ENCODE measurements at regions not wholly inside any gene's neighbourhood (a gene's known extent, or its start where the extent isn't known, plus 50 kb on each side); places are given as distances from the start of the nearest gene placed in this dataset.

DNA sequence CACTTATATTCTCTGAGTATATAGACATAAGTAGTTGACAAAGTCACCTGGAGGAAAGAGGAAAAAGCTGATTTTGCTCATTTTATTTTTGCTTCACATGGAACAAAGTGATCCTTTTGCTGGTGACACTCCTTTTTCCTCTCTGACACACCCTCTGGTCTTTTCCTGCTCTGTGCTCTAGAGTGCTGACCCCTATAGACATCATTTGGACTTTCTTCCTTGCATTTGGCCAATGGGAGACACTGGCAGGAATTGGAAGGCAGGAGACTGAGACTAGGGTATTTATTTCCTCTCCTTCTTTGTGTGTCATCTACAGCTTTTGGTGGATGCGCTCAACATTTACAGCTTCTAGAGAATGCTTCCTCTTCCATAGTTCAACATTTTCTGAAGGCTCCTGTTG, 1078.1 kb downstream of the SORCS1 start:
- no peak for DNase-seq
- Histone ChIP-seq H3K4me1 (replicated peaks in 1 of 2) (no peaks in the 10 kb centered on the region), H3K9me3 (replicated peaks in 1 of 3) (no peaks in the 10 kb centered on the region), H3K27me3 (no peaks in the 10 kb centered on the region), H3K36me3 (replicated peaks in 1 of 2) (no peaks in the 10 kb centered on the region), H3K27ac (no peak overlapping the region), H3K4me3 (no peak overlapping the region)
- TF ChIP-seq, protein P1, sequence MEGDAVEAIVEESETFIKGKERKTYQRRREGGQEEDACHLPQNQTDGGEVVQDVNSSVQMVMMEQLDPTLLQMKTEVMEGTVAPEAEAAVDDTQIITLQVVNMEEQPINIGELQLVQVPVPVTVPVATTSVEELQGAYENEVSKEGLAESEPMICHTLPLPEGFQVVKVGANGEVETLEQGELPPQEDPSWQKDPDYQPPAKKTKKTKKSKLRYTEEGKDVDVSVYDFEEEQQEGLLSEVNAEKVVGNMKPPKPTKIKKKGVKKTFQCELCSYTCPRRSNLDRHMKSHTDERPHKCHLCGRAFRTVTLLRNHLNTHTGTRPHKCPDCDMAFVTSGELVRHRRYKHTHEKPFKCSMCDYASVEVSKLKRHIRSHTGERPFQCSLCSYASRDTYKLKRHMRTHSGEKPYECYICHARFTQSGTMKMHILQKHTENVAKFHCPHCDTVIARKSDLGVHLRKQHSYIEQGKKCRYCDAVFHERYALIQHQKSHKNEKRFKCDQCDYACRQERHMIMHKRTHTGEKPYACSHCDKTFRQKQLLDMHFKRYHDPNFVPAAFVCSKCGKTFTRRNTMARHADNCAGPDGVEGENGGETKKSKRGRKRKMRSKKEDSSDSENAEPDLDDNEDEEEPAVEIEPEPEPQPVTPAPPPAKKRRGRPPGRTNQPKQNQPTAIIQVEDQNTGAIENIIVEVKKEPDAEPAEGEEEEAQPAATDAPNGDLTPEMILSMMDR (IDR thresholded peaks at IDR 0.05), result no peak
- TF ChIP-seq POLR2A (IDR thresholded peaks at IDR 0.05), result no peak
- 80 to 90% (median 84%) methylated on average over 1 of the region's 1 CpG for WGBS, 4 donors
- intact Hi-C loops (cut with DNase I), result no loop called here

DNA sequence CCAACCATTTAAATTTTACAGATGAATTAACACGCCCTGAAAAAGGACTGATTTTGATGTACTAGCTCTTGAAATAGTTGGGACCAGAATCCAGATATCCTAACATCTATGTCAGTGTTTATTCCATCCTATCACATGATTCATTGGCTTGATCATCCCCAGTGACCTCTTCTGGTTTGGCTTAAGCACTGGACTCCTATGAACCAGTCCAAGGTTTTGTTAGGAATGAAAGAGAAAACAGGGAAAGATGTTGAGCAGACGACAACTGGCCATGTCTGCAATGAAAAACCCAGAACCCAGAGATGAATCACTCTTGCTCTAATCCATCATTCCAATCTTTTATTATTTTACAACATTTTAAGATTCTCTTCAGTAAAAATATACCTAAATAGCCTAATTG, 1080.9 kb downstream of the SORCS1 start:
- H3K9me3 ChIP-seq (replicated peaks in 1 of 3), result no peaks in the 10 kb centered on the region
- intact Hi-C loops (cut with DNase I), result no loop called here
- no peak overlapping the region for H3K4me3 ChIP-seq
- no peaks in the 10 kb centered on the region for H3K4me1 ChIP-seq (replicated peaks in 1 of 2)
- no peaks in the 10 kb centered on the region for H3K36me3 ChIP-seq (replicated peaks in 1 of 2)
- WGBS, 4 donors, result 65 to 74% (median 68%) methylated on average over 2 of the region's 2 CpGs
- TF ChIP-seq, protein P1 (IDR thresholded peaks at IDR 0.05), result no peak
- TF ChIP-seq POLR2A (IDR thresholded peaks at IDR 0.05), result no peak
- DNase-seq, result no peak
- no peak overlapping the region for H3K27ac ChIP-seq
- no peaks in the 10 kb centered on the region for H3K27me3 ChIP-seq

DNA sequence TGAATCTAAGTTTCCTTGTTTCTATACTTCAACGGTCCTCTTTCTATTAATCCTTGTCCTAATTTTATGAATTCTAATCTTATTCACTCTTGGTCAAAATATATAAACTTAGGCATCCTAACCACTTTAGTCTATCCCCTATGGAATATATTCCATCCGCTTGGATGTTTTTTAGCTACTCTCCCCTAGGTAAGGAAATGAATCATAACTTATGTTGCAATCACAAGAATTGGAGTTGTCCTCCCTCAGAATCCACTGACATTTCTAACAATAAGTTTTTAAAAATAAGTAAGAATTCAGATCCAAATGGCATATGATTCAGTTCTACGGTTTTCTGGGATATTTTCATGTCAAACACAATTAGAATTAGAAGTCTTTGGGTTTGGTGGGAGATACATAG, 1081.6 kb downstream of the SORCS1 start:
- Histone ChIP-seq H3K27ac (no peak overlapping the region), H3K9me3 (replicated peaks in 1 of 3) (no peaks in the 10 kb centered on the region), H3K27me3 (no peaks in the 10 kb centered on the region), H3K36me3 (replicated peaks in 1 of 2) (no peaks in the 10 kb centered on the region), H3K4me1 (replicated peaks in 1 of 2) (no peaks in the 10 kb centered on the region), H3K4me3 (no peak overlapping the region)
- no peak for TF ChIP-seq POLR2A (IDR thresholded peaks at IDR 0.05)
- TF ChIP-seq, protein P1 (IDR thresholded peaks at IDR 0.05), result no peak
- intact Hi-C loops (cut with DNase I), result no loop called here
- WGBS, 4 donors, result 69 to 79% (median 76%) methylated on average over 3 of the region's 3 CpGs
- no peak for DNase-seq

DNA sequence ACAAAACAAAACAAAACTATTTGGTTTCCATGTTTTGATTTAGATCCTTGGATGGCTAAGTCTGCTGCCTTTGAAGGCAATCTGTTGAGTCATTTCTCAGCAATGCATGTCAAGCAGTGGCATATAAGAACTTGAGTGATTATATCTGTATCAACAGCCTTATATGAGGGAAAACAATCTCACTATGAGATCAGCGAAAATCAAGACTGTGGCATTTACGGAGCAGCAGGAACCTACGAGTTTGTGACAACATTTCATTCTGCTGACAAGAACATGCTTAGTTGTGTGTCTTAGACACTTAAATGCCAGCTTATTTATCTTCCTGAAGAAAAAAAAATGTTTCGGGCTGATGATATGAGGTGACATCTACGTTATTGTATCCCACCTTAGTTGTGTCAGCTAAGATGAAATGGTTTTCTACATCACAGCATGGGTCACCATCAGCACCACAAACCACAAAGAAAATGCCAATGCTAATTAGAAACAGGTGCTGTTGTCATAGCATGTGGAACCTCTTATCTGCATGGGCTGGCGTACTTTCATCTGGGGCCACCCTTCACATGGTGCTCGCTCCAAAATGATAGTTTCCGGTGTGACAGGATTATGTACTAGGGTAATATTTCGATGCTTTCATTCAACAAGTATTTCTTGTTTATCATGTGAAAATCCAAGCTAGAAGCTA, 1085.5 kb downstream of the SORCS1 start:
- Histone ChIP-seq H3K36me3 (replicated peaks in 1 of 2) (no peaks in the 10 kb centered on the region), H3K4me3 (no peak overlapping the region), H3K9me3 (replicated peaks in 1 of 3) (no peaks in the 10 kb centered on the region), H3K4me1 (replicated peaks in 1 of 2) (no peaks in the 10 kb centered on the region), H3K27ac (no peak overlapping the region), H3K27me3 (no peaks in the 10 kb centered on the region)
- TF ChIP-seq, protein P1 (IDR thresholded peaks at IDR 0.05), result no peak
- TF ChIP-seq POLR2A (IDR thresholded peaks at IDR 0.05), result no peak
- intact Hi-C loops (cut with DNase I), result no loop called here
- no peak for DNase-seq
- WGBS, 4 donors, result 58 to 68% (median 60%) methylated on average over 9 of the region's 9 CpGs

All from adrenal gland (tissue), 9 donors.